BJ (cell line): ENCODE measurements at regions not wholly inside any gene's neighbourhood (a gene's known extent, or its start where the extent isn't known, plus 50 kb on each side); places are given as distances from the start of the nearest gene placed in this dataset.
A peak's percentile ranks its signal among the peaks of the same experiment; 100 is the strongest.

Source experiments
- CTCF ChIA-PET: fragments of 350-600 bp; formaldehyde crosslinking; extraction: SDS; loops from one replicate; lab custom pipeline; 2021; ENCODE audit warnings: antibody characterized with exemption, inconsistent platforms; lab: Yijun Ruan, JAX
- POLR2A ChIA-PET: fragments of 300-600 bp; sonication (Branson Sonifier 250); formaldehyde crosslinking; extraction: SDS; loops from one replicate; lab custom pipeline; 2021; ENCODE audit warnings: antibody characterized with exemption; lab: Charles Lee
- DNase-seq: peaks from one replicate; pipeline ENCODE4 v3.0.0-alpha.2; 2011; ENCODE audit warnings: low read depth
- H3K27me3 ChIP-seq: 2 replicates; pipeline ENCODE4 v1.6.0; 2011; ENCODE audit warnings: low read length; ENCODE audit not compliant: control insufficient read depth, insufficient read depth
- H3K36me3 ChIP-seq: 2 replicates; pipeline ENCODE4 v1.5.1; 2011; ENCODE audit warnings: low read length; ENCODE audit not compliant: control insufficient read depth, insufficient read depth
- H3K4me3 ChIP-seq: 2 replicates; pipeline ENCODE4 v1.5.1; 2011; ENCODE audit warnings: low read depth, mild to moderate bottlenecking, control low read depth, low read length
- CTCF ChIP-seq: IDR thresholded peaks from 2 replicates; pipeline ENCODE4 v1.5.1; 2011; ENCODE audit warnings: low read depth, mild to moderate bottlenecking, control low read depth, inconsistent platforms, low read length, moderate library complexity; ENCODE audit not compliant: insufficient read depth

- Histone ChIP-seq H3K27me3 (no peaks in the 10 kb centered on the region), H3K4me3 (no peak overlapping the region), H3K36me3 (no peaks in the 10 kb centered on the region)
- ChIA-PET CTCF (interaction anchor here (0.7 to 1.3 kb wide), 2 partner anchors 9 to 17 kb away, joined by 3 to 4 read pairs; no protein-coding TSS in a partner anchor), POLR2A (no interaction called here)
- DNase-seq = no peak
- TF ChIP-seq CTCF = no peak
These were observed 677.5 kb downstream of the ACTL7B start for GRCh38 chr9:108178318-108178717.

DNA sequence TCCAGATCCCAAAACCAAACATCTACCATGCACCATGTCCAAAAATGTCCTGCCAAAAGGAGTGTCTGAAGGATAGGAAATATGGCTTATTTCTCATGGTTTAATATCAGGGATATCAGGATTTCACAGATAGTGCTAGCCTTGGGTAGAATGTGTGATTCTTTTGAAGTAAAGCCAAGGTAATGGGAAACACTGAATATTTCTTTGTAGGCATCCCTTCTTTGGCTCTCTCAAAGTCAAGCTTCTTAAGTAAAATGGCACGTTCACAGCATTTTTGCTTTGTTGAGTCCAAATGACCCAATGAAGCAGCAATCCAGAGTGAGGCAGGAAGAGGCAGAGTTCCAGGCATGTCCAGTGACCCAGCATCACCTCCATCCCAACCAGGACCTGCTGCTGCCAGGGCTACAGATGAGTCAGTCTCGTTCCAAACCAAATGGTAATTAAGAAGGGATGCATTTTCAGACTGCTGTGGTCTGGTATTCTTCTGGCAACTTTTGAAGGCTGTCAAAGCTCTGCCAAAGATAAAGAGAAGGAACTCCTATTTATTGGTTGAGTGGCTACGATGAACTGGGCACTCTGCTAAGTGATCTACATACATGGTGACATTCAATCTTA is 678.8 kb upstream of the KLF4 start:
- Histone ChIP-seq H3K27me3 (no peaks in the 10 kb centered on the region), H3K36me3 (no peaks in the 10 kb centered on the region), H3K4me3 (no peak overlapping the region)
- CTCF ChIA-PET = no interaction called here
- TF ChIP-seq CTCF = no peak
- POLR2A ChIA-PET = no interaction called here
- peak; percentile 85 for DNase-seq

DNA sequence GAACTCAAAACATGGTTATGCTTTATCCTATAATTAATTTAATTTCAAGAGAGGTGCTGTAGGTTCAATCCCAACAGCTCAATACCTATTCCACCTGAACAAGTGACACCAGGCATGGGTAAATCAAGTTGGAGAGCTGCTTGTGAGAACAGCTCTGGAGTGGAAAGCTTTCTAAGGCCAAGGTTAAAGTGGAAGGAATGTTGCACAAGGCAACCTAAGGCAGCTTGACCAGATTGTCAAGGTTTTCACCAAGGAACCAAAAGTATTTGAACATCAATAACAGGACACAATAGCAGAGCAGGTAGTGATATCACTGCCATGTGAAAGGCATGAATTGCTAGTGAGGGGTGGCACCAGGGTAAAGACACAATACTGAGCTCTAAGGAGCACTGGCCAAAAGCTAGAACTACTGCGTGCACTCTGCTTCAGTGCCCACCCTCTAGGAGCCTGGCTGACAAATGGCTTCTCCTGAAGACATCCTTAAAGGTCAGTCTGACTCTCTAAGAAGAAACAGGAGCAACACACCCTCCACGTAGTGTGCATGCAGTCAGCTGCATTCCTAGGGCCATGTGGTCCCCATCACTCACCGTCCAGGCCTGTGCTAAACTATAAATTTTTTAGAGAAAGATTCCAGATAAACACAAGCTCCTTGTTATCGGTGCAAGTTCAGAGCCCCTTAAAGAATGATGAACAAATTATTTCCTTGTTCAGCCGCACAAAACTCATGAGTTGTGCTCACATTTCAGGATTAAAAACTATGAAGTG is 677.7 kb upstream of the KLF4 start:
- CTCF ChIA-PET = no interaction called here
- Histone ChIP-seq H3K4me3 (no peak overlapping the region), H3K36me3 (no peaks in the 10 kb centered on the region), H3K27me3 (no peaks in the 10 kb centered on the region)
- no peak for TF ChIP-seq CTCF
- POLR2A ChIA-PET = no interaction called here
- no peak for DNase-seq

- ChIA-PET CTCF (no interaction called here), POLR2A (interaction anchor here (0.6 kb wide), 1 partner anchor 130 kb away, joined by 3 read pairs; no protein-coding TSS in a partner anchor)
- no peak for TF ChIP-seq CTCF
- no peaks in the 10 kb centered on the region for H3K27me3 ChIP-seq
- H3K36me3 ChIP-seq = no peaks in the 10 kb centered on the region
- H3K4me3 ChIP-seq = no peak overlapping the region
- no peak for DNase-seq
These were observed 677.0 kb upstream of the KLF4 start for GRCh38 chr9:108166519-108166918.

DNA sequence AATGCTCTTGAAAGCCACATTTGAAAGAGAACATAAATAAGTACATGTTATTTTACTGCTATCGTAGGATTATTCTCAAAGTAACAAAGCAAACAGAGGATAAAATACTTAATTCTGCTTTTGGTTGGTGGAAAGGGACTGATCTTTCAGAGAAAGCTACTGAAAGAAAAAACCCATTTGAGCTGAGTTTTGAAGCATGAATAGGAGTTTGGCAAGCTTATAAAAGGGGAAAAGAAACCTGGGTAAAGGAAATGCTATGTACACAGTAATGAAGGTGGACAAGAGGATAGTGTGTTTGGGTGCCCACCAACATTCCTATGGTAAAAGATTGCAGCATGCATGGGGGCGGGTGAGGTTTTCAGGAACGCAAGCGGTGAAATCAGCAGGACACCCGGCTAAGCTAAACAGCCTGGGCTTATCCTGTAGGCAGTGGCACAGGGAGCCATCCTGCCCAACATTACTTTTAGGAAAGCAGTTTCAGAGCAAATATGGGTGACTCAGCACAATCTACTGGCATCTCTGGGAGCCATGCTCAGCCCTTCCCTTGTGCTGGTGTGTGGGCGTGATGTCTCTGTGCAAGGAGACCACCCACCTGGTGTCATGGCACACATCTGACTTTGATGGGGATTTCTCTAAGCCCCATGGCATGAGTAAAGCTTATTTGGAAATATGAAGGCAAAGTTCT is 673.9 kb upstream of the KLF4 start:
- CTCF ChIA-PET = interaction anchor here (1.3 kb wide), 1 partner anchor 17 kb away, joined by 3 read pairs; no protein-coding TSS in a partner anchor

More for the DNA sequence above, 673.9 kb upstream of the KLF4 start:
- no peaks in the 10 kb centered on the region for H3K27me3 ChIP-seq
- no peak overlapping the region for H3K4me3 ChIP-seq
- no peak for DNase-seq
- no peak for TF ChIP-seq CTCF
- H3K36me3 ChIP-seq = no peaks in the 10 kb centered on the region
- POLR2A ChIA-PET = no interaction called here
